GM18520 (cell line): ENCODE measurements at regions not wholly inside any gene's neighbourhood (a gene's known extent, or its start where the extent isn't known, plus 50 kb on each side); places are given as distances from the start of the nearest gene placed in this dataset.

Experiments
- ATAC-seq: cut with Tn5 transposase; IDR thresholded peaks from one replicate; pipeline ENCODE4 v1.9.1; 2021; ENCODE audit not compliant: unreplicated experiment

- ATAC-seq, result peak; percentile 6
Observed at GRCh38 chr10:108901781-108902618, 1021.3 kb downstream of the XPNPEP1 start.

- no peak for ATAC-seq
Observed at GRCh38 chr10:108899670-108900069, 1023.6 kb downstream of the XPNPEP1 start.

GRCh38 chr10:108894402-108895301 lies 1028.7 kb downstream of the XPNPEP1 start:
- ATAC-seq, result peak; percentile 57

GRCh38 chr10:108877095-108877561 lies 1046.2 kb downstream of the XPNPEP1 start:
- no peak for ATAC-seq

GRCh38 chr10:108872854-108873253 lies 1050.5 kb downstream of the XPNPEP1 start:
- no peak for ATAC-seq

GRCh38 chr10:108868881-108869280 lies 1054.4 kb downstream of the XPNPEP1 start:
- no peak for ATAC-seq

- no peak for ATAC-seq
Observed at GRCh38 chr10:108862676-108863350, 1060.5 kb downstream of the XPNPEP1 start.

GRCh38 chr10:108861181-108861754 lies 1062.0 kb downstream of the XPNPEP1 start:
- no peak for ATAC-seq

GRCh38 chr10:108852211-108852610 lies 1071.1 kb downstream of the XPNPEP1 start:
- ATAC-seq, result peak; percentile 76

- ATAC-seq, result peak; percentile 85
Observed at GRCh38 chr10:108850138-108850854, 1073.0 kb downstream of the XPNPEP1 start.

- ATAC-seq, result no peak
Observed at GRCh38 chr10:108849688-108850087, 1073.6 kb downstream of the XPNPEP1 start.

- no peak for ATAC-seq
Observed at GRCh38 chr10:108849186-108849585, 1074.1 kb downstream of the XPNPEP1 start.

- no peak for ATAC-seq
Observed at GRCh38 chr10:108848046-108848445, 1075.3 kb downstream of the XPNPEP1 start.

GRCh38 chr10:108840944-108841343 lies 1082.4 kb downstream of the XPNPEP1 start:
- ATAC-seq, result no peak

GRCh38 chr10:108836362-108836761 lies 1086.9 kb downstream of the XPNPEP1 start:
- no peak for ATAC-seq

- no peak for ATAC-seq
Observed at GRCh38 chr10:108822026-108822425, 1101.3 kb downstream of the XPNPEP1 start.

GRCh38 chr10:108819302-108819701 lies 1104.0 kb downstream of the XPNPEP1 start:
- no peak for ATAC-seq

GRCh38 chr10:108817584-108817983 lies 1105.7 kb downstream of the XPNPEP1 start:
- ATAC-seq, result no peak

- ATAC-seq, result no peak
Observed at GRCh38 chr10:108817135-108817534, 1106.2 kb downstream of the XPNPEP1 start.

GRCh38 chr10:108812906-108813305 lies 1110.4 kb downstream of the XPNPEP1 start:
- ATAC-seq, result no peak
